Common myeloid progenitor, CD34-positive (primary cell): ENCODE measurements at regions not wholly inside any gene's neighbourhood (a gene's known extent, or its start where the extent isn't known, plus 50 kb on each side); places are given as distances from the start of the nearest gene placed in this dataset.

Source experiments
- CTCF ChIA-PET: fragments of 350-600 bp; sonication (Branson Sonifier 250); formaldehyde crosslinking; loops from one replicate; lab custom pipeline; 2021; ENCODE audit warnings: antibody characterized with exemption; lab: Charles Lee
- POLR2A ChIA-PET: fragments of 350-600 bp; sonication (Branson Sonifier 250); formaldehyde crosslinking; loops from one replicate; lab custom pipeline; 2021; ENCODE audit warnings: antibody characterized with exemption; lab: Charles Lee
- DNase-seq, 3 donors: peaks; one replicate each; pipeline versions ENCODE4 v3.0.0 to v3.0.0-alpha.2; 2013
- H3K27ac ChIP-seq, 2 experiments: 1 replicate in 1 of 2; 2 replicates in 1 of 2; pipeline ENCODE4 v1.7.0; 2013; ENCODE audit warnings: inconsistent platforms in 2 of 2, low read length in 2 of 2, mild to moderate bottlenecking in 2 of 2, low read depth in 1 of 2, moderate library complexity in 1 of 2; ENCODE audit not compliant: severe bottlenecking in 2 of 2, insufficient read depth in 1 of 2, poor library complexity in 1 of 2
- H3K27me3 ChIP-seq, 5 experiments: replicated peaks in 2 of 5; 1 replicate in 3 of 5; 2 replicates in 2 of 5; pipeline versions ENCODE4 v1.6.1 to v1.7.0; 2013; ENCODE audit warnings: low read length in 4 of 5, mild to moderate bottlenecking in 2 of 5, moderate library complexity in 2 of 5, inconsistent platforms in 1 of 5; ENCODE audit not compliant: insufficient read depth in 5 of 5, control insufficient read depth in 4 of 5
- H3K36me3 ChIP-seq, 4 experiments: 1 replicate in 2 of 4; 2 replicates in 2 of 4; pipeline versions ENCODE4 v1.6.1 to v1.7.0; 2013; ENCODE audit warnings: low read length in 3 of 4, control low read depth in 1 of 4, mild to moderate bottlenecking in 1 of 4; ENCODE audit not compliant: control insufficient read depth in 4 of 4, insufficient read depth in 4 of 4
- H3K4me1 ChIP-seq, 4 experiments: 1 replicate in 3 of 4; 2 replicates in 1 of 4; pipeline versions ENCODE4 v1.6.1 to v1.7.1; 2013; ENCODE audit warnings: low read length in 3 of 4, mild to moderate bottlenecking in 3 of 4, control low read depth in 1 of 4, inconsistent platforms in 1 of 4, moderate library complexity in 1 of 4; ENCODE audit not compliant: control insufficient read depth in 4 of 4, insufficient read depth in 4 of 4; ENCODE audit errors: control extremely low read depth in 1 of 4
- H3K4me3 ChIP-seq, 7 experiments: 1 replicate in 4 of 7; 2 replicates in 3 of 7; pipeline versions ENCODE4 v1.5.1 to v1.7.0; 2013; ENCODE audit warnings: mild to moderate bottlenecking in 7 of 7, low read length in 6 of 7, moderate library complexity in 6 of 7, inconsistent platforms in 2 of 7, low read depth in 2 of 7, control low read depth in 1 of 7; ENCODE audit not compliant: insufficient read depth in 4 of 7, control insufficient read depth in 1 of 7; ENCODE audit errors: extremely low read depth in 1 of 7
- H3K9me3 ChIP-seq, 5 experiments: 1 replicate in 4 of 5; 2 replicates in 1 of 5; pipeline versions ENCODE4 v1.6.1 to v1.7.1; 2013; ENCODE audit warnings: low read length in 4 of 5, mild to moderate bottlenecking in 2 of 5, inconsistent platforms in 1 of 5, low read depth in 1 of 5, moderate library complexity in 1 of 5; ENCODE audit not compliant: control insufficient read depth in 4 of 5, insufficient read depth in 2 of 5; ENCODE audit errors: control extremely low read depth in 1 of 5
- WGBS: methylation state at CpG from one replicate; pipeline ENCODE4 v1.1.5; 2013; ENCODE audit not compliant: insufficient coverage; 5-methylcytosine and 5-hydroxymethylcytosine counted together

DNA sequence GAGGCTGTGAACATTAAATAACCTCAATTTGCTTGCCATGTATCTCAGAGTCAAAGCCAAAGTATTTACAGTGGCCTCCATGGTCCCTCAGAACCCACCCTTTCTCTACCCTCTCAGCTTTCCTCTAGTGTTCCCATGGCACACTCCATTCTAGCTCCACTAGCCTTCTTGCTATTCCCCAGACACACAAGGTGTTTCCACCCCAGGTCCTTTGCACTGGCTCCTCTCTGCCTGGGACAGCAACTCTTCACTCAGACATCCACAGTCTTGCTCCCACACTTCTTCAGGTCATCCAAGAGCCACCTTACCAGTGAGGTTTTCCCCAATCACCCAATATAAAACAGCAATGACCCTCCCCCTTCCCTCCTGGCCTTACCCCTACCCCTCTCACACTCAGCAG lies 56.5 kb upstream of the PLEKHG1 start:
- no peak for DNase-seq
- Histone ChIP-seq H3K27ac (no peak overlapping the region), H3K4me3 (no peak overlapping the region), H3K4me1 (no peaks in the 10 kb centered on the region), H3K27me3 (peaks cover 0 to 36% (median 15%) of the 10 kb centered on the region in 5 experiments), H3K9me3 (peaks cover 0 to 3% (median 0%) of the 10 kb centered on the region in 5 experiments), H3K36me3 (no peaks in the 10 kb centered on the region)
- CTCF ChIA-PET: no interaction called here
- POLR2A ChIA-PET: no interaction called here

DNA sequence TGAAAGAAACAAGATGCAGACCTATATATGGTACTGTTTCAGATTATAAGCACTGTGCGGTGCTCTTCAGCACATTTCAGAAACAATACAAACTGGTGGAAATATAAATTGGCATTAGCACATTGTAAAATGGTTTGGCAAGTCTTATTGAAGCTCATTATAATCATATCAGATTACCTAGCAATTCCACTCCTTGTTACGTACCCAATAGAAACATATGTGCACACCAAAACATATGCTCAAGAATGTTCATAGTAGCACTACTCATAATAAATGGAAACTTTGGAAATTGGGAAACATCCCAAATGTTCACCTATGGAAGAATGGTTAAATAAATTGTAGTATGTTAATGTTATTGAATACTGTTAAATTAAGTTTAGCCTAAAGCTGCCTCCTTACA lies 54.9 kb upstream of the PLEKHG1 start:
- Histone ChIP-seq H3K27ac (no peak overlapping the region), H3K4me3 (no peak overlapping the region), H3K4me1 (no peaks in the 10 kb centered on the region), H3K9me3 (no peaks in the 10 kb centered on the region), H3K36me3 (no peaks in the 10 kb centered on the region), H3K27me3 (peaks cover 0 to 38% (median 15%) of the 10 kb centered on the region in 5 experiments)
- POLR2A ChIA-PET: no interaction called here
- CTCF ChIA-PET: no interaction called here
- no peak for DNase-seq
- WGBS: no CpG with 5 or more reads among the region's 2 CpGs

GRCh38 chr6:150546457-150546856 lies 53.2 kb upstream of the PLEKHG1 start:
- peaks cover 0 to 38% (median 15%) of the 10 kb centered on the region in 5 experiments for H3K27me3 ChIP-seq
- no peak overlapping the region for H3K4me3 ChIP-seq
- 67% methylated on average over 6 of the region's 7 CpGs for WGBS
- H3K4me1 ChIP-seq: no peaks in the 10 kb centered on the region
- H3K27ac ChIP-seq: no peak overlapping the region
- no peaks in the 10 kb centered on the region for H3K9me3 ChIP-seq
- CTCF ChIA-PET: no interaction called here
- no peak for DNase-seq
- POLR2A ChIA-PET: interaction anchor here (0.5 kb wide), 1 partner anchor 259 kb away, joined by 4 read pairs; no protein-coding TSS in a partner anchor
- H3K36me3 ChIP-seq: no peaks in the 10 kb centered on the region

DNA sequence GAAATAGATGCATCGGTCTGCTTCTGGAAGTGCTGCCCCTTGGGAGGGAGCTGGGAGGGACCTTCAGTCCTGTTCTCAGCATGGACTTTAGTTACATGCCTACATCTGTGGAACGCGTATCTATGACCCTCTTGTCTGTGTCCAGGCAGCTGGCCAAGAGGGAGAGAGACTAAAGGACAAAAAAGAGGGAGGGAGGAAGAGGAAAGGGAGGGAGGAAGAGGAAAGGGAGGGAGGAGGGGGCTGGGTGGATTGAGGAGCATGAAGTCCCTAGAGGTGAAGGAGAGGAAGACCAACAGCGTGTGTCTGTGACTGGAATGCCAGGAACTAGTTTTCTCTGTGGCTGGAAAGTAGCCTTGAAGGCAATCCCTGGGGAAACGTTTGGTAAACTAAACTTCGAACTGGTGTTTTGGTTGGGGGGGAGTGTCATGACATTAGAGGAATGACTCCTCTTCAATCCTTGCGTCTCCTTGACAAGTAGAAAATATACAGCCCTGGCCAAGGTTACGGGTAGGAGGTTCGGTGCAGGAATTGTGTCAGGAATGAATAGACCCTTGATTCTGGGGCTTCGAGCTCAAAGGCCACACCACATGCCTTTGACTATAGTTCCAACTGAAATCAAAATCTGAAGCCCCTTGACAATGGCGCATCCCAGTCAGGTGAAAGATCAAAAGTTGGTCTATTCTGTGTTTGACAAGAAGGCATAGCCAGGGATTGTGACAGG lies 52.0 kb upstream of the PLEKHG1 start:
- Histone ChIP-seq H3K36me3 (no peaks in the 10 kb centered on the region), H3K4me3 (no peak overlapping the region), H3K4me1 (no peaks in the 10 kb centered on the region), H3K27ac (no peak overlapping the region), H3K9me3 (no peaks in the 10 kb centered on the region), H3K27me3 (peaks cover 0 to 37% (median 15%) of the 10 kb centered on the region in 5 experiments)
- CTCF ChIA-PET: no interaction called here
- POLR2A ChIA-PET: no interaction called here
- no peak for DNase-seq
- WGBS: 84% methylated on average over 11 of the region's 11 CpGs

DNA sequence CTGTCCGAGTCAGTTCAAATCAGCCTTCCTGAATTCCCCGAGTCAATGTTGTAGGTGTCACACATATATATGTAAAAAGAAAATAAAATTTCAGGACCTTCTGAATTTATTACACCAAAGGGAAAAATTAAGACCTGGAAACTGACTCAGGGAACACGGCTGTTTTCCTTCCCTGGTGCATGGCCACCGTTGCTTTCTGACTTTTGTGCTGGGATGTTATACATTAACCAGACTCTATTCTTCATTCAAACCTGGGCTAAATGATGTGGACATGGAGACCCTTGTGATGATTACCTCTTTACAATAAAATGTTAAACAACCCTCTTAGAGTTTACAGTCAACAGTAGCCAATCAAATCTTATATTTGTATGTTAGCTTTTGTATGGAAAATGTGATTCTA lies 51.4 kb upstream of the PLEKHG1 start:
- peaks cover 0 to 34% (median 15%) of the 10 kb centered on the region in 5 experiments for H3K27me3 ChIP-seq
- H3K36me3 ChIP-seq: no peaks in the 10 kb centered on the region
- CTCF ChIA-PET: no interaction called here
- POLR2A ChIA-PET: no interaction called here
- no peak overlapping the region for H3K4me3 ChIP-seq
- WGBS: no CpG with 5 or more reads among the region's 4 CpGs
- no peaks in the 10 kb centered on the region for H3K4me1 ChIP-seq
- no peak for DNase-seq
- no peak overlapping the region for H3K27ac ChIP-seq
- H3K9me3 ChIP-seq: no peaks in the 10 kb centered on the region

DNA sequence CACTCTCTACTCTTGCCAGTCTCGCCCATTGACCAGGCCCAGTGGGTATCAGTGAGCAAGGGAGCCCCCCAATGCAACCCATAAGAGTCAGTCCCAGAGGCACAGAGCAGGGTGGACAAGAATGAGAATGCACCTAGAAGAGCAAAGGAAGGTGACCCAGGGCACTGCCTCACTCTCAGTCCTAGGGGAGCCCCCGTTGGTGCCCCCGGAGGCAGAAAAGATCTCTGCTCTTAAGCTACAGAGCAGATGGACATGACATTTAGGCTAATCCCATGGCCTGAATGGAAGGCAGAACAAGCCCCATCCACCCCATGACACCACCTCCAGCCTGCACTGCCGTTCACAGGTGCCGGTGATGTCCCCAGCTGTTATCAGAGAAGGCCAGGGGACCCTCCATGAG lies 50.7 kb upstream of the PLEKHG1 start:
- no peaks in the 10 kb centered on the region for H3K36me3 ChIP-seq
- 95% methylated on average over 3 of the region's 5 CpGs for WGBS
- POLR2A ChIA-PET: no interaction called here
- H3K4me1 ChIP-seq: no peaks in the 10 kb centered on the region
- CTCF ChIA-PET: no interaction called here
- no peak overlapping the region for H3K27ac ChIP-seq
- no peaks in the 10 kb centered on the region for H3K9me3 ChIP-seq
- DNase-seq: no peak
- no peak overlapping the region for H3K4me3 ChIP-seq
- peaks cover 0 to 33% (median 15%) of the 10 kb centered on the region in 5 experiments for H3K27me3 ChIP-seq

- Histone ChIP-seq H3K4me3 (no peak overlapping the region), H3K27me3 (peaks cover 0 to 26% (median 15%) of the 10 kb centered on the region in 5 experiments), H3K4me1 (no peaks in the 10 kb centered on the region), H3K36me3 (no peaks in the 10 kb centered on the region), H3K9me3 (no peaks in the 10 kb centered on the region), H3K27ac (no peak overlapping the region)
- ChIA-PET POLR2A (no interaction called here), CTCF (interaction anchor here (1.1 kb wide), 1 partner anchor 22 kb away, joined by 3 read pairs; no protein-coding TSS in a partner anchor)
- WGBS: 100% methylated on average over 3 of the region's 6 CpGs
- DNase-seq: no peak
Observed at GRCh38 chr6:150549674-150550101, 50.0 kb upstream of the PLEKHG1 start.
